HEK293 (cell line): ENCODE measurements at regions not wholly inside any gene's neighbourhood (a gene's known extent, or its start where the extent isn't known, plus 50 kb on each side); places are given as distances from the start of the nearest gene placed in this dataset.

ENCODE experiments used
- ATF2 ChIP-seq: fragments of 450-650 bp; formaldehyde crosslinking; IDR thresholded peaks from 2 replicates; pipeline ENCODE4 v1.5.1; 2016; ENCODE audit warnings: missing biosample characterization, missing genetic modification characterization, low read depth
- BCL6B ChIP-seq: fragments of 450-650 bp; formaldehyde crosslinking; IDR thresholded peaks from 2 replicates; pipeline ENCODE4 v1.5.1; 2017; ENCODE audit warnings: missing biosample characterization, missing genetic modification characterization
- EGR2 ChIP-seq: fragments of 450-650 bp; formaldehyde crosslinking; IDR thresholded peaks from 2 replicates; pipeline ENCODE4 v1.5.1; 2016; ENCODE audit warnings: low read depth, missing biosample characterization, missing genetic modification characterization
- GLIS2 ChIP-seq: fragments of 450-650 bp; formaldehyde crosslinking; IDR thresholded peaks from 2 replicates; pipeline ENCODE4 v1.5.1; 2016; ENCODE audit warnings: missing biosample characterization, missing genetic modification characterization
- KLF9 ChIP-seq: fragments of 450-650 bp; formaldehyde crosslinking; IDR thresholded peaks from 2 replicates; pipeline ENCODE4 v1.5.1; 2016; ENCODE audit warnings: missing biosample characterization, missing genetic modification characterization, low read depth
- TRIM28 ChIP-seq: IDR thresholded peaks from 2 replicates; pipeline ENCODE4 v1.6.1; 2011; ENCODE audit warnings: low read length, control low read depth, borderline replicate concordance
- WT1 ChIP-seq: fragments of 450-650 bp; formaldehyde crosslinking; IDR thresholded peaks from 2 replicates; pipeline ENCODE4 v1.5.1; 2016; ENCODE audit warnings: missing biosample characterization, missing genetic modification characterization
- ZBTB1 ChIP-seq: fragments of 450-650 bp; formaldehyde crosslinking; IDR thresholded peaks from 2 replicates; pipeline ENCODE4 v1.5.1; 2016; ENCODE audit warnings: missing biosample characterization, missing genetic modification characterization
- ZBTB44 ChIP-seq: fragments of 450-650 bp; IDR thresholded peaks from 2 replicates; pipeline ENCODE4 v1.5.1; 2018; ENCODE audit warnings: missing biosample characterization, mild to moderate bottlenecking, missing genetic modification characterization
- ZBTB7A ChIP-seq: fragments of 450-650 bp; formaldehyde crosslinking; IDR thresholded peaks from 2 replicates; pipeline ENCODE4 v1.5.1; 2016; ENCODE audit warnings: low read depth, missing biosample characterization, missing genetic modification characterization
- ZNF10 ChIP-seq: fragments of 450-650 bp; formaldehyde crosslinking; IDR thresholded peaks from 2 replicates; pipeline ENCODE4 v1.5.1; 2017; ENCODE audit warnings: missing biosample characterization, missing genetic modification characterization
- ZNF114 ChIP-seq: fragments of 450-650 bp; formaldehyde crosslinking; IDR thresholded peaks from 2 replicates; pipeline ENCODE4 v1.5.0; 2017; ENCODE audit warnings: missing biosample characterization, missing genetic modification characterization
- ZNF174 ChIP-seq: fragments of 450-650 bp; formaldehyde crosslinking; IDR thresholded peaks from 2 replicates; pipeline ENCODE4 v1.5.0; 2017; ENCODE audit warnings: missing biosample characterization, mild to moderate bottlenecking, missing genetic modification characterization
- ZNF214 ChIP-seq: fragments of 450-650 bp; formaldehyde crosslinking; IDR thresholded peaks from 2 replicates; pipeline ENCODE4 v1.5.1; 2017; ENCODE audit warnings: missing biosample characterization, mild to moderate bottlenecking, missing genetic modification characterization, borderline replicate concordance
- ZNF311 ChIP-seq: fragments of 450-650 bp; formaldehyde crosslinking; IDR thresholded peaks from 2 replicates; pipeline ENCODE4 v1.5.1; 2017; ENCODE audit warnings: missing biosample characterization, missing genetic modification characterization, borderline replicate concordance
- ZNF350 ChIP-seq: fragments of 450-650 bp; formaldehyde crosslinking; IDR thresholded peaks from 2 replicates; pipeline ENCODE4 v1.5.0; 2017; ENCODE audit warnings: missing biosample characterization, mild to moderate bottlenecking, missing genetic modification characterization
- ZNF416 ChIP-seq: fragments of 450-650 bp; formaldehyde crosslinking; IDR thresholded peaks from 2 replicates; pipeline ENCODE4 v1.5.1; 2016; ENCODE audit warnings: missing biosample characterization, missing genetic modification characterization
- ZNF521 ChIP-seq: fragments of 450-650 bp; formaldehyde crosslinking; IDR thresholded peaks from 2 replicates; pipeline ENCODE4 v1.5.1; 2017; ENCODE audit warnings: missing biosample characterization, mild to moderate bottlenecking, missing genetic modification characterization
- ZNF544 ChIP-seq: fragments of 450-650 bp; formaldehyde crosslinking; IDR thresholded peaks from 2 replicates; pipeline ENCODE4 v1.5.0; 2017; ENCODE audit warnings: missing biosample characterization, missing genetic modification characterization
- ZNF571 ChIP-seq: fragments of 450-650 bp; formaldehyde crosslinking; IDR thresholded peaks from 2 replicates; pipeline ENCODE4 v1.5.0; 2017; ENCODE audit warnings: missing biosample characterization, missing genetic modification characterization
- ZNF600 ChIP-seq: fragments of 450-650 bp; formaldehyde crosslinking; IDR thresholded peaks from 2 replicates; pipeline ENCODE4 v1.5.1; 2016; ENCODE audit warnings: missing biosample characterization, missing genetic modification characterization
- ZNF610 ChIP-seq: fragments of 450-650 bp; formaldehyde crosslinking; IDR thresholded peaks from 2 replicates; pipeline ENCODE4 v1.5.1; 2016; ENCODE audit warnings: missing biosample characterization, missing genetic modification characterization, borderline replicate concordance
- ZNF654 ChIP-seq: fragments of 450-650 bp; formaldehyde crosslinking; IDR thresholded peaks from 2 replicates; pipeline ENCODE4 v1.5.1; 2016; ENCODE audit warnings: low read depth, missing biosample characterization, missing genetic modification characterization
- ZNF704 ChIP-seq: fragments of 450-650 bp; formaldehyde crosslinking; IDR thresholded peaks from 2 replicates; pipeline ENCODE4 v1.5.1; 2016; ENCODE audit warnings: missing biosample characterization, missing genetic modification characterization
- ZNF843 ChIP-seq: fragments of 450-650 bp; formaldehyde crosslinking; IDR thresholded peaks from 2 replicates; pipeline ENCODE4 v1.5.1; 2016; ENCODE audit warnings: missing biosample characterization, missing genetic modification characterization
- TF ChIP-seq, protein P1 (sequence below): fragments of 450-650 bp; formaldehyde crosslinking; IDR thresholded peaks from 2 replicates; pipeline ENCODE4 v1.5.1; 2016; ENCODE audit warnings: missing biosample characterization, missing genetic modification characterization
- TF ChIP-seq, protein P2 (sequence below): fragments of 450-650 bp; formaldehyde crosslinking; IDR thresholded peaks from 2 replicates; pipeline ENCODE4 v1.5.1; 2016; ENCODE audit warnings: missing biosample characterization, missing genetic modification characterization
- TF ChIP-seq, protein P3 (sequence below): fragments of 450-650 bp; formaldehyde crosslinking; IDR thresholded peaks from 2 replicates; pipeline ENCODE4 v1.5.1; 2016; ENCODE audit warnings: missing biosample characterization, missing genetic modification characterization

GRCh38 chrX:155819966-155820491, 61.1 kb upstream of the VAMP7 start (continued):
- TF ChIP-seq ZBTB44 (no peak), ZNF571 (tag by site-specific recombination) (no peak), ZNF610 (tag by site-specific recombination) (no peak), ZNF10 (tag by site-specific recombination) (no peak), GLIS2 (no peak), ZNF654 (tag by site-specific recombination) (peak; percentile 97), WT1 (no peak), ZNF600 (no peak), ZBTB1 (tag by site-specific recombination) (no peak), ZNF214 (no peak), ZNF114 (tag by site-specific recombination) (no peak), ZNF704 (tag by site-specific recombination) (no peak), ZNF843 (tag by site-specific recombination) (no peak), ZNF416 (tag by site-specific recombination) (no peak), ATF2 (tag by site-specific recombination) (peak; percentile 41; the same call in 1 of the 2 replicates), ZBTB7A (tag by site-specific recombination) (no peak), ZNF174 (no peak), ZNF311 (tag by site-specific recombination) (no peak), ZNF350 (tag by site-specific recombination) (no peak), BCL6B (tag by site-specific recombination) (peak; percentile 96), ZNF544 (tag by site-specific recombination) (no peak), EGR2 (no peak), TRIM28 (peak; percentile 36; the same call in 1 of the 2 replicates), KLF9 (tag by site-specific recombination) (no peak), ZNF521 (tag by site-specific recombination) (no peak)
- TF ChIP-seq, protein P1, sequence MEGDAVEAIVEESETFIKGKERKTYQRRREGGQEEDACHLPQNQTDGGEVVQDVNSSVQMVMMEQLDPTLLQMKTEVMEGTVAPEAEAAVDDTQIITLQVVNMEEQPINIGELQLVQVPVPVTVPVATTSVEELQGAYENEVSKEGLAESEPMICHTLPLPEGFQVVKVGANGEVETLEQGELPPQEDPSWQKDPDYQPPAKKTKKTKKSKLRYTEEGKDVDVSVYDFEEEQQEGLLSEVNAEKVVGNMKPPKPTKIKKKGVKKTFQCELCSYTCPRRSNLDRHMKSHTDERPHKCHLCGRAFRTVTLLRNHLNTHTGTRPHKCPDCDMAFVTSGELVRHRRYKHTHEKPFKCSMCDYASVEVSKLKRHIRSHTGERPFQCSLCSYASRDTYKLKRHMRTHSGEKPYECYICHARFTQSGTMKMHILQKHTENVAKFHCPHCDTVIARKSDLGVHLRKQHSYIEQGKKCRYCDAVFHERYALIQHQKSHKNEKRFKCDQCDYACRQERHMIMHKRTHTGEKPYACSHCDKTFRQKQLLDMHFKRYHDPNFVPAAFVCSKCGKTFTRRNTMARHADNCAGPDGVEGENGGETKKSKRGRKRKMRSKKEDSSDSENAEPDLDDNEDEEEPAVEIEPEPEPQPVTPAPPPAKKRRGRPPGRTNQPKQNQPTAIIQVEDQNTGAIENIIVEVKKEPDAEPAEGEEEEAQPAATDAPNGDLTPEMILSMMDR: peak; percentile 65; the same call in 1 of the 2 replicates
- TF ChIP-seq, protein P2, sequence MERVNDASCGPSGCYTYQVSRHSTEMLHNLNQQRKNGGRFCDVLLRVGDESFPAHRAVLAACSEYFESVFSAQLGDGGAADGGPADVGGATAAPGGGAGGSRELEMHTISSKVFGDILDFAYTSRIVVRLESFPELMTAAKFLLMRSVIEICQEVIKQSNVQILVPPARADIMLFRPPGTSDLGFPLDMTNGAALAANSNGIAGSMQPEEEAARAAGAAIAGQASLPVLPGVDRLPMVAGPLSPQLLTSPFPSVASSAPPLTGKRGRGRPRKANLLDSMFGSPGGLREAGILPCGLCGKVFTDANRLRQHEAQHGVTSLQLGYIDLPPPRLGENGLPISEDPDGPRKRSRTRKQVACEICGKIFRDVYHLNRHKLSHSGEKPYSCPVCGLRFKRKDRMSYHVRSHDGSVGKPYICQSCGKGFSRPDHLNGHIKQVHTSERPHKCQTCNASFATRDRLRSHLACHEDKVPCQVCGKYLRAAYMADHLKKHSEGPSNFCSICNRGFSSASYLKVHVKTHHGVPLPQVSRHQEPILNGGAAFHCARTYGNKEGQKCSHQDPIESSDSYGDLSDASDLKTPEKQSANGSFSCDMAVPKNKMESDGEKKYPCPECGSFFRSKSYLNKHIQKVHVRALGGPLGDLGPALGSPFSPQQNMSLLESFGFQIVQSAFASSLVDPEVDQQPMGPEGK (tag by site-specific recombination): no peak
- TF ChIP-seq, protein P3, sequence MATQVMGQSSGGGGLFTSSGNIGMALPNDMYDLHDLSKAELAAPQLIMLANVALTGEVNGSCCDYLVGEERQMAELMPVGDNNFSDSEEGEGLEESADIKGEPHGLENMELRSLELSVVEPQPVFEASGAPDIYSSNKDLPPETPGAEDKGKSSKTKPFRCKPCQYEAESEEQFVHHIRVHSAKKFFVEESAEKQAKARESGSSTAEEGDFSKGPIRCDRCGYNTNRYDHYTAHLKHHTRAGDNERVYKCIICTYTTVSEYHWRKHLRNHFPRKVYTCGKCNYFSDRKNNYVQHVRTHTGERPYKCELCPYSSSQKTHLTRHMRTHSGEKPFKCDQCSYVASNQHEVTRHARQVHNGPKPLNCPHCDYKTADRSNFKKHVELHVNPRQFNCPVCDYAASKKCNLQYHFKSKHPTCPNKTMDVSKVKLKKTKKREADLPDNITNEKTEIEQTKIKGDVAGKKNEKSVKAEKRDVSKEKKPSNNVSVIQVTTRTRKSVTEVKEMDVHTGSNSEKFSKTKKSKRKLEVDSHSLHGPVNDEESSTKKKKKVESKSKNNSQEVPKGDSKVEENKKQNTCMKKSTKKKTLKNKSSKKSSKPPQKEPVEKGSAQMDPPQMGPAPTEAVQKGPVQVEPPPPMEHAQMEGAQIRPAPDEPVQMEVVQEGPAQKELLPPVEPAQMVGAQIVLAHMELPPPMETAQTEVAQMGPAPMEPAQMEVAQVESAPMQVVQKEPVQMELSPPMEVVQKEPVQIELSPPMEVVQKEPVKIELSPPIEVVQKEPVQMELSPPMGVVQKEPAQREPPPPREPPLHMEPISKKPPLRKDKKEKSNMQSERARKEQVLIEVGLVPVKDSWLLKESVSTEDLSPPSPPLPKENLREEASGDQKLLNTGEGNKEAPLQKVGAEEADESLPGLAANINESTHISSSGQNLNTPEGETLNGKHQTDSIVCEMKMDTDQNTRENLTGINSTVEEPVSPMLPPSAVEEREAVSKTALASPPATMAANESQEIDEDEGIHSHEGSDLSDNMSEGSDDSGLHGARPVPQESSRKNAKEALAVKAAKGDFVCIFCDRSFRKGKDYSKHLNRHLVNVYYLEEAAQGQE (tag by site-specific recombination): no peak
